Esophagus mucosa (tissue), 1 donor: ENCODE measurements at regions not wholly inside any gene's neighbourhood (a gene's known extent, or its start where the extent isn't known, plus 50 kb on each side); places are given as distances from the start of the nearest gene placed in this dataset.

Experiments used
- ATAC-seq: fragments of 200-7000 bp; cut with Tn5 transposase; one replicate; pipeline ENCODE4 v1.9.1; 2020
- donor health status: DM: yes; HTN: yes; CAD: no.

GRCh38 chr17:77449908-77450741 lies 309.4 kb downstream of the SEC14L1 start:
- ATAC-seq: peak; percentile 44

DNA sequence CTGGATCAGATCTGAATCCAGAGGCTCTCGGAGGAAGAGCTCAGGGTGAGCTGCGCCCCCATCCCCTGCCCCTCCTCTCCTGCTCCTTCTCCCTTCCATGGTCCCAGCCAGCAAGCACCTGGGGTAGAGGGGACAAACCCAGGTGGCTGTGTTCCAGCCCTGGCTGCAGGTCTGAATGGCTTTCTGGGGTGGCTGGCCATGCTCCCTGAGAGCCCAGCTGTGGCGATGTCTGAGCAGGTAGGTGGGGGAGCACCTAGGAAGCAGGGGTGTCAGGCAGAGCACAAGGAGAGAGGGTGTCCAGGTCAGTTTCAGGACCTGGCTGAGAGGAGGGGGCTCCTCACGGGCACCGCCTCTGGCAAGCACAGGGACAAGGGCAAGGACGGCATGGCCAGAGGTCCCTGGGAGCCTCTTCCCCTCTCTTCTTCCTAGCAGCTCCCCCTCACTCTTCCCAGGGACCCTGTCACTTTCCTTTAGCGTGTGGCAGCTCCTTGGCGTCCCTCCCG lies 310.0 kb downstream of the SEC14L1 start:
- no peak for ATAC-seq

DNA sequence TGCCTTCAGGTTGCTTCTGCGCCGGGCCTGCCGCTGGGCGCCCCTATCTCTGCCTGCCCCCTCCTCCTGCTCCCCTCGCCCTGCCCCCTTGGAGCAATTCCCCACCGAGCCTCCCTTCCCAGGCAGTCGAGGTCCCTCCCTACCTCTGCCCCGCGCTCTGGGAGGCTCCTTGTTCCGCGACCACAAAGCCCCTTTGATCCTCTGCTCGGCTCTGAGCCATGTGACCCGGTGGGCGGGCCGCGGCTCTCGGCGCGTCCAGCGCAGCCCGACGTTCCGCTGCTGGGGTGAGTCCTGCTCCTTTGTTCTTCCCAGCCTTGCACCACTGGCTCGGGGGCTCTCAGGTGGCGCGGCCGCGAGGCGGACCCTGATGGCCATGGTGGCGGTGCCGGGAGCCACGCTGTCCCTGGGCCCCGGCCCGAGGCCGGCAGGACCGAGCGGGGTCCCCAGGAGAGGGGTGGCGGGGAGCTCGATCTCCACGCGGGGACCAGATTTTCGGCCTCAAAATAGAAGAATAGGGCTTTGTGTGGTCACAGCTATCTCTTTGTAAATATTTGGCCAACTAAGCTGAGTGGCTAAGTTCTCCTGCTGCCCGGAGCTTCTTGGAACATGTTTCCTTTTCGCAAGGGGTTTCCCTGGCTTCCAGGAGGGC lies 310.6 kb downstream of the SEC14L1 start:
- peak; percentile 49 for ATAC-seq

DNA sequence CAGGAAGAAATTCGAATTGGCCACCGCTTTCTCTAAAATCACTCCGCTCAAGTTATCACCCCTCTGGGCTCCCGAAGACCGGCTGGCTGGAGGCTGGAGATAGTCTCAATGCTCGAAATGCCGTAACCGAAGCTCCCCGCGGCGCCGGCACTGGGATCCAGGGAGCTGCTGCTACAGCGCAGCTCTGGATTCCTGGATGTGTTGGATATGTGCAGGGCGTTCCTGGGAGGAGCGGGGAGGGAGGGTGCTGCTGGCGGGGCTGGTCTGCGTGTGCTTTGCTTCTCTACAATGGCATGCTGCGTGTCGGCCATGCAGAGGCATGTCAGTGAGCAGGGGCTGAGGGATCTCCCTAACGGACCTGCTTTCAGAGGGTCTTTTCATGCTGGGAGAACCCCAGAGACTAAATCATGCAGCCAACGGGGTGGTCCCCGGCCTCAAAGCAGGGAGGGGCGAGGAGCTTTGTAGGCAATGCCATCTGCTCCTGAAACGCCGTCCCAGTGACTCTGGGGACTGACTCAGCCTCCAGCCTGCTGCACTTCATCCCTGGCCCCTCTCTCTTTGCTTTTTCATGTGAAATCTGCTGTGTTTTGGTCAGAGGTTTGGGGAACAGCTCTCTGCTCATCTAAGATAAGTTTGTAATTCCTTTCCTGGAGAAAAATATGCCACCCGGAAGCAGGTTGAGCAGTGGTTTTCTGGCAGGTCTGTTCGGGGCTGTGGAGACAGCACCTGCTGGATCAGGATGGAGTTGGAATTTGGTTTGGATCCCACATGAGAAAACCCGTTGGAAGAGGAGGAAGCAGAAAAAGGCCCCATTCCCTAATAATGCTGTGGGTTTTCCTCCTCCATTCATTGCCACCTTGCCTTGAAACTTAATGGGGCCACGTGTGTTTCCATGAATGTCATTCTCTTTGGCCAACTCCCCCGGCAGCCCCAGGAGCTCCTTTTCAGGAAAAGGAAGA lies 311.4 kb downstream of the SEC14L1 start:
- ATAC-seq: peak; percentile 58

GRCh38 chr17:77453613-77454241 lies 313.0 kb downstream of the SEC14L1 start:
- no peak for ATAC-seq

DNA sequence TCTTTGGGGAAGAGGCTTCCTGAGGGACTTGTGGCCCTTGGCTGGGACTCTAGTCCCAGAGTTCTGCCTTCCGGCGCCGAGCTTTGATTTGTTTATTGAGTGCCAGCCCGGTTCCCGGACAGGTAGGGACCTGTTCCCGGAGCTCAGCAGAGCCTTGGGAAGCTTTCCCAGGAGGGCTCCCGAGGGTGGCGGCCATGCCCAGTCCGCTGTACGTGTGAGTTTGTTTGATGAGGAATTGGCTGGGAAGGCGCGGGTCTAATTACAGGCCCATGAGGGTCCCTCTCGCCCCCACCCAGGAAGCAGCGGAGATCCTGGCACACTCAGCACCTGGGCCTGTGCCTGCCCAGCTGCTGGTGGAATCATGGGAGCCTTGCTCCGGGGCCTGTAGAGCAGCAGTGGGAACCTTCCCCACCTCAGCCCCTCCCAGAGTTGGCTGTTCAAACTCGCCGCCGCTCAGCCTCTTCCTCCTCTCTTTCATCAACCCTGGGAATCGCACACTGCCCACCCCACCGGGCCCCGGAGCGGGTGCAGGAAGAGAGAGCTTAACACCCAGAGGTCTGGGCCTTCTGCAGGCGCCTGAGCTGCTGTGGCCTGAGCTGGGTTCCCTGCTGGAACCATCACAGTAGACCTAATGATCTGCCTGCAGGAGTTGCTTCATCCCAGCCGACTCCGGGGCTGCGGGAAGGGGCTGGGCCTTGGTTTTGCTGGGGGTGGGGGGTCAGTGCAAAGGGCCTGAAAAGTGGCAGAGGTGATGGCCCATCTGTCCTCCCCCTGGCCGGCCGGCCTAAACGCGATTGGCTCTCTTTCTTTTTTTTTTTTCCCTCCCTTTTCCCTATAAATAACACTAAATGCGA lies 313.7 kb downstream of the SEC14L1 start:
- peak; percentile 38 for ATAC-seq

DNA sequence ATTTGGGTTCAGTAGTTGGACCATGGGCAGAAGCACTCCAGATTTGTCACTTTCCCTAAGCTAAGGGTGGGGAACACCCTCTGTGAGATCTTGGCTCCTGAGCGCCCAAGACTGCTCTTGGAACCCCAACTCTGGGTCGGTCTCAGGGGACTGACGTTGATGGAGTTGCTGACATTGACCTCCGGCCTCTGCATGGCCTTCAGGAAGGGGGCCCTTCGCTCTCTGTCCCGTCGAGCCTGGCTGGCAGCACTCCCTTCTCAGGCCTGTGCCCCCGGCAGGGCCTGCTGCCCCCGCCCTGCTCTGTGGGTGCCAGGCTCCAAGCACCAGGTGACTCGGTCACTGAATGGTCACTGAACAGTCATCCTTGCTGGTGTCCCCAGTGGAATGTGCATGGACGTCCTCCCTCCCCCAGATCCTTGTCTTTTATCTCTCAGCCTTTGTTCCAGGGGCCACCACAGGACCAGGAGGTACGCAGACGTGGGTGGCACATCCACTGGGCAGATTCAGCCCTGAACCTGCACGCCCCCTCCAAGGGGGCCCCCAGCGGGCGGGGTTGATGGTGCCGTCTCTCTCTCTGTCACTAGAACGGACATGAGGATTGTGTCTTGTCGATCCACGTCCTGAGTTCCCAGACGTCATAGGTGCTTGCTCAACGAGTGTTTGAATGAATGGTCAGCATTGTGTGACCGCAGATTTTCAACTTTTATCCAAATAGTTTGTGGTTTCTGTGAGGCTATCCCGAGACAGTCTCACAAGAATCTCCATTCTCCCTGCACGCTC lies 314.5 kb downstream of the SEC14L1 start:
- ATAC-seq: no peak

- no peak for ATAC-seq
Measured at GRCh38 chr17:77455891-77456260, 315.1 kb downstream of the SEC14L1 start.

DNA sequence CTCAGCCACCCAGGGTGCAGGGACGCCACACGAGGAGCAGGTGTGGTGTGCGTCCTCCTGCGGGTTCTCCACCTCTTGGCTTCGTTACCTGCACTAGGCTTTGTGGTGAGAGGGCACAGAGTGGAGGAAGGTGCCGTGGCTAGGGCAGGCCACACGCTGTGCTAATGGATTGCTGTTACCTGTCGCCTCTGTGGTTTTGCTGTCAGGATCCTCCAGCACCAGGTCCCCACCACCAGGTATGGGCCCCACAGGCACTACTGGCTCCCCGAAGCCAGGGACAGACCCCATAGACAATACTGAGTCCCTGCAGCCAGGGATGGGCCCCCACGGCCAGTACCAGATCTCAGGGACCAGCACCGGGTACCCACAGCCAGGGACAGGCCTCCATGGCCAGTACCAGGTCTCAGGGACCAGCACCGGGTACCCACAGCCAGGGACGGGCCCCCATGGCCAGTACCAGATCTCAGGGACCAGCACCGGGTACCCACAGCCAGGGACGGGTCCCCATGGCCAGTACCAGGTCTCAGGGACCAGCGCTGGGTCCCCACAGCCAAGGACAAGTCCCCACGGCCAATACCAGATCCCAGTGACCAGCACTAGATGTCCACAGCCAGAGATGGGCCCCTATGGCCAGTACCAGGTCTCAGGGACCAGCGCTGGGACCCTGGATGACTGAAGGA lies 315.6 kb downstream of the SEC14L1 start:
- ATAC-seq: no peak

- no peak for ATAC-seq
Measured at GRCh38 chr17:77456951-77457548, 316.3 kb downstream of the SEC14L1 start.

DNA sequence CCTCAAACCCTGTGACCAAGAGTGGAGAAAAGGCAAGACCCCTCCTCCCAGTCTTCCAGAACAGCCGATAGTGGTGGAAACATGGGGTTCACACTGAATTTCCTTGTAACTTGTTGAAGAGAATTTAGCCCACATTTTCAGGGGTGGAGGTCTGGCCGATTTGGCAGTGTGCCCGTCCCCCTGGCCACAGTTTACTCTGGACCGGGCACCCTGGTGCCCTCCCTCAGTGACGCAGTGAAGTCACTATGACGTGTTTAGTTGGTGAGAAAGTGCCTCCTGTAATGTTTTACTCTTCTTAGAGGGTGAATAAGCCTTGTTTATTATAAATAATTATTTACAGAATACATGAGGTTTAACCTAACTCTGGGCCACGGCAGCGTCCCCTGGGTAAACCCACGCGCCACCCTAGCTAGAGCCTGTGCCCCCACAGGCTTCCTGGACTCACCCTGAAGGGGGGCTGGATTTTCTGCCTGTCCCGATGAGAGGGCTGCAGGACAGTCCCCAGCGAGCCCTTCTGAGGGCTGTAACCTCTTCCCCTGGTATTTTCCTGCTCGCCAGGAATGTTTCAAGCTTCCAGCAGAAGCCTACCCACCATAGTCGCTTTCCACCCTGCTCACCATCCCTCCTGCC lies 316.9 kb downstream of the SEC14L1 start:
- ATAC-seq: no peak

DNA sequence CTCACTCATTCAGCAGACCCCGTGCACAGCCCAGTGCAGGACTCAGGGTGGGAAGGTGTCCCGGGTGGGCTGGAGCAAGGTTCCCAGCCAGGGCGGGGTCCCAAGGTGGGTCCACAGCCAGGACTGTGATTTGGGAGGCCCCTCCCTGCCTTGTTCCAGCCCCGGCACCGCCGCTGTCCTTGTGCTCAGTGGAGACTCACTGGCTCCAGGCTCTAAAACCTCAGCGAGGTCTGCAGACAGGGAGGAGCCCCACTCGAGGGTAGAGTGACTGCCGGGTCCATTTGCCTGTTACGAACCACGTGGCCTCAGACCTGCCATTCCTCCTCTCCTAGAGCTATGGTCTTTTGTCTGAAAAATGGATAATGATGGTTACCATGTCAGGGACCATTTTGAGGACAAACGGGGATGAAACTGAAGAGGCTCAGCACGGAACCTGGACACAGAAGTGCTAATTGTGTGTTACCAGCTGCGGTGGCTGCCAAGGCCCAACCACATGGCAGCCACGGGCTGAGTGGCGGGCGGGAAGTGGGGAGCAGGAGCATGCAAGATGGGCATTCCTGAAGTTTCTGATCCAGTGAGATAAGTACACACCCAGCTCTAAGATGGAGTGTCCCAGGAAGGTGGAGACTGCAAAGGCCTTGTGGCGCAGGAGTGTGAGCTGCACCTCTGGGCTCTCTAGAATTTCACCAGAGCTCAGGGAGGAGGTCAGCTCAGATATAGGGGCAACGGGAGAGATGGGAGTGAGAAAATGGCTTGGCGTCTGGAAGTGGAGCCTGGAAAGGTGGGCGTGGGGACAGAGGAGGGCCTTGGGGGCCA lies 317.6 kb downstream of the SEC14L1 start:
- ATAC-seq: no peak

DNA sequence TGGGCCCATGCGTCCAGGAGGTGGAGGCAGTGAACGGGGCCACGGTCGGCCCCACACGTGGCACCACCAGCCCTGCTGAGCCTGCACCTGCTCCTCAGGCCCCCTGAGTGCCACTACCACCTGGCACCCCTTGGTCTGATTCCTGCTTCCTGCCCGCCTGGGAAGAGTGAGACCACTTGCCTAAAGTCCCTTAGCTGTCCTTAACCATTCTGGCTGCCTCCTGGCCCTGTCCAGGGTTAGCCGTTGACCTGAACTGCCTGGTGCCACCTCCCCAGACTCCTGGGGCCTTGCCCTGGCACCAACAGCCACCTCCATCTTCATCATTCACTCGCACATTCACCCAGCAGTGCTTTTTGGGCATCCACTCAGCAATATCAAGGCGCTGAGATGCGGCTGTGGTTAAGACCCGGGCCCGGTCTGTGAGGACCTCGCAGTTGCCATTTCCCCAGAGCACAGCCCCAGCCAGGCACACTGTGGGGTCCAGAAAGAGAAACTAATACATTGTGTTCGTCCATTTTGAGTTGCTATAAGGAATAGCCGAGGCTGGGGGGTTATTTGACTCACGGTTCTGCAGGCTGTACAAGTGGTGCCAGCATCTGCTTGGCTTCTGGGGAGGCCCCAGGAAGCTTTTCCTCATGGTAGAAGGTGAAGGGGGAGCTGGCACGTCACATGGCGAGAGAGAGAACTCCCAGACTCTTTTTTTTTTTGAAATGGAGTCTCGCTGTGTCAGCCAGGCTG lies 318.4 kb downstream of the SEC14L1 start:
- ATAC-seq: no peak

DNA sequence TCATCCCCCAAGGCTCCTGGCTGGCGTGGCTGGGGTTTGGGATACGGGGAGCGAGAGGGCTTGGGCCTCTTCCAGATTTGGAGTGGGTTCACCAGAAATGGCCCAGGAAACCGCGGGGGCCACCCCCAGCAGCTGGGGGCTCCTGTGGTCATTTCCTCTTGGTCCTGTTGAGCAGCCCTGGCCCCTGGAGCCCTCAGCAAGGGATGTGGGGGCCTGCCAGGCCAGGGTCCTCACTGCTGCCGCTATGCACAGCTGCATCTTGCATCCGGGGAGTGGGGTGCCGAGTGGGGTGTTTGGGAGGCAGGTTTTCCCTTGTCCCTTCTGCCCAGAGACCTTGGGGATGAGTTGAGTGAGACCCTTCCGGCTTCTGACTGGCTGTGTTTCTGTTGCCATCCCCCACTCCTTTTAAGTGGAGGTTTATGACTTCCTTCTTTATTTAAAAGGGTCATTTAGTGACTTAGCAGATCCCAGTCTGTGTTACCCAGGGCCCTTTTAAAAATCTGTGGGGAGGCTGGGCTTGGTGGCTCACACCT lies 319.8 kb downstream of the SEC14L1 start:
- no peak for ATAC-seq

- no peak for ATAC-seq
Measured at GRCh38 chr17:77461277-77462057, 320.7 kb downstream of the SEC14L1 start.

DNA sequence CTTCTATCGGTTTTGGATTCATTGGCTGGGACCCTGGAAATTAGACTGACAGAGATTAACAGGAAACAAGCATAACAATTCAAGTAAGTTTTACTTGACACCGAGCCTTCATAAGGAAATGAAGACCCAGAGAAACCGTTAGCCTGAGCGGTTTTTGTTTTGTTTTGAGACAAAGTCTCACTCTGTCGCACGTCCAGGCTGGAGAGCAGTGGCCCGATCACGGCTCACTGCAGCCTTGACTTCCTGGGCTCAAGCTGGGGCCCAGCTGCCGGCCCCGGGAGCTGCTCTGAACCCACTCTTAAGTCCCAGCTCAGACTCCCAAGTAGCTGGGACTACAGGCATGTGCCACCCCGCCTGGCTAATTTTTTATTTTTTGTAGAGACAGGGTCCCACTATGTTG lies 321.3 kb downstream of the SEC14L1 start:
- ATAC-seq: no peak
